ENCODE measurements at regions not wholly inside any gene's neighbourhood (a gene's known extent, or its start where the extent isn't known, plus 50 kb on each side); places are given as distances from the start of the nearest gene placed in this dataset.
"Not testable (repeated sequence)": the region's sequence is repeated elsewhere in the genome, so short reads cannot be mapped to it uniquely, and the experiment has no call there.

- no peak for TF ChIP-seq CTCF (IDR thresholded peaks at IDR 0.05)
- H3K9me3 ChIP-seq: no peaks in the 10 kb centered on the region
- H3K4me3 ChIP-seq (ENCODE audit: low read depth in 1 of 2, low read length in 1 of 2): no peak overlapping the region
- no peak overlapping the region for H3K27ac ChIP-seq
- H3K4me1 ChIP-seq (ENCODE audit: control insufficient read depth in 1 of 2, insufficient read depth in 1 of 2, low read depth in 1 of 2, low read length in 1 of 2): no peaks in the 10 kb centered on the region
- H3K36me3 ChIP-seq: no peaks in the 10 kb centered on the region
- peaks cover 9% of the 10 kb centered on the region for H3K27me3 ChIP-seq
Measured at GRCh38 chr14:101290611-101291010, 270.7 kb upstream of the DIO3 start.

- no peak for TF ChIP-seq CTCF (IDR thresholded peaks at IDR 0.05)
- no peaks in the 10 kb centered on the region for H3K9me3 ChIP-seq
- no peak overlapping the region for H3K27ac ChIP-seq
- no peak overlapping the region for H3K4me3 ChIP-seq (ENCODE audit: low read depth in 1 of 2, low read length in 1 of 2)
- H3K36me3 ChIP-seq: no peaks in the 10 kb centered on the region
- peaks cover 9% of the 10 kb centered on the region for H3K27me3 ChIP-seq
- H3K4me1 ChIP-seq (ENCODE audit: control insufficient read depth in 1 of 2, insufficient read depth in 1 of 2, low read depth in 1 of 2, low read length in 1 of 2): no peaks in the 10 kb centered on the region
Measured at GRCh38 chr14:101291390-101291789, 269.9 kb upstream of the DIO3 start.

GRCh38 chr14:101292448-101292847, 268.8 kb upstream of the DIO3 start:
- no peak for TF ChIP-seq CTCF (IDR thresholded peaks at IDR 0.05)
- no peak overlapping the region for H3K4me3 ChIP-seq (ENCODE audit: low read depth in 1 of 2, low read length in 1 of 2)
- peaks cover 9% of the 10 kb centered on the region for H3K27me3 ChIP-seq
- no peaks in the 10 kb centered on the region for H3K4me1 ChIP-seq (ENCODE audit: control insufficient read depth in 1 of 2, insufficient read depth in 1 of 2, low read depth in 1 of 2, low read length in 1 of 2)
- no peaks in the 10 kb centered on the region for H3K36me3 ChIP-seq
- no peaks in the 10 kb centered on the region for H3K9me3 ChIP-seq
- H3K27ac ChIP-seq: no peak overlapping the region

GRCh38 chr14:101293605-101294004, 267.7 kb upstream of the DIO3 start:
- Histone ChIP-seq H3K4me3 (ENCODE audit: low read depth in 1 of 2, low read length in 1 of 2) (no peak overlapping the region), H3K36me3 (no peaks in the 10 kb centered on the region), H3K9me3 (no peaks in the 10 kb centered on the region), H3K4me1 (ENCODE audit: control insufficient read depth in 1 of 2, insufficient read depth in 1 of 2, low read depth in 1 of 2, low read length in 1 of 2) (no peaks in the 10 kb centered on the region), H3K27ac (no peak overlapping the region), H3K27me3 (peaks cover 9% of the 10 kb centered on the region)
- TF ChIP-seq CTCF (IDR thresholded peaks at IDR 0.05): no peak

GRCh38 chr14:101294136-101294535, 267.2 kb upstream of the DIO3 start:
- Histone ChIP-seq H3K4me3 (ENCODE audit: low read depth in 1 of 2, low read length in 1 of 2) (no peak overlapping the region), H3K4me1 (ENCODE audit: control insufficient read depth in 1 of 2, insufficient read depth in 1 of 2, low read depth in 1 of 2, low read length in 1 of 2) (no peaks in the 10 kb centered on the region), H3K36me3 (no peaks in the 10 kb centered on the region), H3K27ac (no peak overlapping the region), H3K9me3 (no peaks in the 10 kb centered on the region), H3K27me3 (peaks cover 9% of the 10 kb centered on the region)
- no peak for TF ChIP-seq CTCF (IDR thresholded peaks at IDR 0.05)

- H3K27me3 ChIP-seq: peaks cover 27% of the 10 kb centered on the region
- H3K27ac ChIP-seq; H3K4me1 ChIP-seq (ENCODE audit: control insufficient read depth in 1 of 2, insufficient read depth in 1 of 2, low read depth in 1 of 2, low read length in 1 of 2); H3K4me3 ChIP-seq (ENCODE audit: low read depth in 1 of 2, low read length in 1 of 2); H3K9me3 ChIP-seq; H3K36me3 ChIP-seq: not testable (repeated sequence)
Measured at GRCh38 chr14:101299781-101300180, 261.5 kb upstream of the DIO3 start.
